HG03457 (cell line): ENCODE measurements at regions not wholly inside any gene's neighbourhood (a gene's known extent, or its start where the extent isn't known, plus 50 kb on each side); places are given as distances from the start of the nearest gene placed in this dataset.

Experiments
- ATAC-seq: cut with Tn5 transposase; IDR thresholded peaks from one replicate; pipeline ENCODE4 v1.9.1; 2021; ENCODE audit warnings: moderate number of reproducible peaks; ENCODE audit not compliant: unreplicated experiment

GRCh38 chr5:68911840-68912690 is 181.7 kb upstream of the SLC30A5 start:
- ATAC-seq = no peak

GRCh38 chr5:68915079-68915478 is 178.7 kb upstream of the SLC30A5 start:
- no peak for ATAC-seq

GRCh38 chr5:68918306-68918705 is 175.5 kb upstream of the SLC30A5 start:
- no peak for ATAC-seq

GRCh38 chr5:68919988-68920490 is 173.8 kb upstream of the SLC30A5 start:
- ATAC-seq = no peak

- no peak for ATAC-seq
Observed at GRCh38 chr5:68920888-68921287, 172.9 kb upstream of the SLC30A5 start.

GRCh38 chr5:68922172-68922987 is 171.4 kb upstream of the SLC30A5 start:
- no peak for ATAC-seq

- ATAC-seq = no peak
Observed at GRCh38 chr5:68924481-68925145, 169.2 kb upstream of the SLC30A5 start.

- ATAC-seq = no peak
Observed at GRCh38 chr5:68928617-68929302, 165.1 kb upstream of the SLC30A5 start.

GRCh38 chr5:68930139-68930538 is 163.7 kb upstream of the SLC30A5 start:
- no peak for ATAC-seq

GRCh38 chr5:68932830-68933434 is 160.9 kb upstream of the SLC30A5 start:
- ATAC-seq = no peak

GRCh38 chr5:68942169-68942568 is 151.6 kb upstream of the SLC30A5 start:
- no peak for ATAC-seq

- ATAC-seq = no peak
Observed at GRCh38 chr5:68946728-68947127, 147.1 kb upstream of the SLC30A5 start.

- no peak for ATAC-seq
Observed at GRCh38 chr5:68947986-68948385, 145.8 kb upstream of the SLC30A5 start.

- no peak for ATAC-seq
Observed at GRCh38 chr5:68949256-68949655, 144.6 kb upstream of the SLC30A5 start.

- ATAC-seq = no peak
Observed at GRCh38 chr5:68949711-68950110, 144.1 kb upstream of the SLC30A5 start.

- ATAC-seq = no peak
Observed at GRCh38 chr5:68950125-68950524, 143.7 kb upstream of the SLC30A5 start.

- ATAC-seq = no peak
Observed at GRCh38 chr5:68950930-68951329, 142.9 kb upstream of the SLC30A5 start.

- ATAC-seq = no peak
Observed at GRCh38 chr5:68953231-68953874, 140.5 kb upstream of the SLC30A5 start.

GRCh38 chr5:68953875-68954617 is 139.8 kb upstream of the SLC30A5 start:
- no peak for ATAC-seq
